ENCODE measurements at regions not wholly inside any gene's neighbourhood (a gene's known extent, or its start where the extent isn't known, plus 50 kb on each side); places are given as distances from the start of the nearest gene placed in this dataset.

DNA sequence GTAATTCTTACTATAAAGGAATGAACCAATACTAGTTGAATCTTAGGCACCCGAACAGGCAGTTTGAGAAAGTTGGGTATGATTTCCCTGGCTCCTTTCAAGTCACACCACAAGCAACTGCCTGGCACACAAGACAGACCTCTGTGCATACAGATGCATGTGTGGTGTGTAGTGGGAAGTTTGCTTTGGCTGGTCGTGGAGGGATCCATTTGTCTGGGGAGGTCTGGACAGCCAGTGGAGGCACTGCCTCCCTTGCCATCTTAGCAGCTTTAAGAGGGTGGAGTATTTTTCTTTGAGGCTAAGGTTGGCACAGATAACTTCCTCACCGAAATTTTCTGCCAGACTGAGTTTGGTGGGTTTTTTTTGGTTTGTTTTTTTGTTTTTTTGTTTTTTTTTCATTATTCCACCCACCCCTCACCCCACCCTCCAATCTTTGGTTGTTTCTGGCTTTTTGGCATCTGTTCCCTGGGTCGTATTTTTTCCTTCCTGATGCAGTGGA lies 97.1 kb downstream of the TMEM212 start:
- no peak for TF ChIP-seq SIN3A (IDR thresholded peaks at IDR 0.05; ENCODE audit: borderline replicate concordance, insufficient read depth, low read length)
- TF ChIP-seq, protein P1, sequence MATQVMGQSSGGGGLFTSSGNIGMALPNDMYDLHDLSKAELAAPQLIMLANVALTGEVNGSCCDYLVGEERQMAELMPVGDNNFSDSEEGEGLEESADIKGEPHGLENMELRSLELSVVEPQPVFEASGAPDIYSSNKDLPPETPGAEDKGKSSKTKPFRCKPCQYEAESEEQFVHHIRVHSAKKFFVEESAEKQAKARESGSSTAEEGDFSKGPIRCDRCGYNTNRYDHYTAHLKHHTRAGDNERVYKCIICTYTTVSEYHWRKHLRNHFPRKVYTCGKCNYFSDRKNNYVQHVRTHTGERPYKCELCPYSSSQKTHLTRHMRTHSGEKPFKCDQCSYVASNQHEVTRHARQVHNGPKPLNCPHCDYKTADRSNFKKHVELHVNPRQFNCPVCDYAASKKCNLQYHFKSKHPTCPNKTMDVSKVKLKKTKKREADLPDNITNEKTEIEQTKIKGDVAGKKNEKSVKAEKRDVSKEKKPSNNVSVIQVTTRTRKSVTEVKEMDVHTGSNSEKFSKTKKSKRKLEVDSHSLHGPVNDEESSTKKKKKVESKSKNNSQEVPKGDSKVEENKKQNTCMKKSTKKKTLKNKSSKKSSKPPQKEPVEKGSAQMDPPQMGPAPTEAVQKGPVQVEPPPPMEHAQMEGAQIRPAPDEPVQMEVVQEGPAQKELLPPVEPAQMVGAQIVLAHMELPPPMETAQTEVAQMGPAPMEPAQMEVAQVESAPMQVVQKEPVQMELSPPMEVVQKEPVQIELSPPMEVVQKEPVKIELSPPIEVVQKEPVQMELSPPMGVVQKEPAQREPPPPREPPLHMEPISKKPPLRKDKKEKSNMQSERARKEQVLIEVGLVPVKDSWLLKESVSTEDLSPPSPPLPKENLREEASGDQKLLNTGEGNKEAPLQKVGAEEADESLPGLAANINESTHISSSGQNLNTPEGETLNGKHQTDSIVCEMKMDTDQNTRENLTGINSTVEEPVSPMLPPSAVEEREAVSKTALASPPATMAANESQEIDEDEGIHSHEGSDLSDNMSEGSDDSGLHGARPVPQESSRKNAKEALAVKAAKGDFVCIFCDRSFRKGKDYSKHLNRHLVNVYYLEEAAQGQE (IDR thresholded peaks at IDR 0.05; ENCODE audit: insufficient read depth in 1 of 2, low read depth in 2 of 2, low read length in 2 of 2): no peak
- no peak for TF ChIP-seq POLR2AphosphoS5 (IDR thresholded peaks at IDR 0.05; ENCODE audit: low read depth, low read length)
- no peak for TF ChIP-seq TAF1 (IDR thresholded peaks at IDR 0.05; ENCODE audit: borderline replicate concordance, insufficient read depth, low read length)
- TF ChIP-seq FOXP2 (optimal IDR thresholded peaks at IDR 0.05; ENCODE audit: borderline replicate concordance, extremely low read depth, extremely low read length, insufficient read depth): no peak

Measured in PFSK-1 (cell line).